Fibroblast of skin of back (primary cell): ENCODE measurements at regions not wholly inside any gene's neighbourhood (a gene's known extent, or its start where the extent isn't known, plus 50 kb on each side); places are given as distances from the start of the nearest gene placed in this dataset.

Source experiments
- DNase-seq: peaks from one replicate; pipeline ENCODE4 v3.0.0-alpha.2; 2013

DNA sequence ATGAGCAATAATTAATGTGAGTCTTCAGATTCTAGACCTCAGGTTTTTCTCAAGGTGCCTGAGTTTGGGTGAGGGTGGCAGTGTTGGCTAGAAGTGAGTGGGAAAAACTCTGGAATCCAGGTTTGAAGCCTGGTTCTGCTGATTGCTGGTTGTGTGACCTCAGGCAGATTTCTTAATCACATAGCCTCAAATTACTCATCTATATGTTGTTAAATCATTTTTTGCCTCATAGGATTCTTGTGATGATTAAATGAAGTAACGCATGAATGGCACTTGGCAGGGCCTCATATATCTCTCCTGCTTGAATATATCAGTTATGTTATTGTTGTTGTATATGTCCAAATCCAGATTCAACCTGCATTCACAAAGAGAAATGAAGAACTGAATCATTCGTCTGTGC is 60.5 kb downstream of the NR2F2 start:
- no peak for DNase-seq

DNA sequence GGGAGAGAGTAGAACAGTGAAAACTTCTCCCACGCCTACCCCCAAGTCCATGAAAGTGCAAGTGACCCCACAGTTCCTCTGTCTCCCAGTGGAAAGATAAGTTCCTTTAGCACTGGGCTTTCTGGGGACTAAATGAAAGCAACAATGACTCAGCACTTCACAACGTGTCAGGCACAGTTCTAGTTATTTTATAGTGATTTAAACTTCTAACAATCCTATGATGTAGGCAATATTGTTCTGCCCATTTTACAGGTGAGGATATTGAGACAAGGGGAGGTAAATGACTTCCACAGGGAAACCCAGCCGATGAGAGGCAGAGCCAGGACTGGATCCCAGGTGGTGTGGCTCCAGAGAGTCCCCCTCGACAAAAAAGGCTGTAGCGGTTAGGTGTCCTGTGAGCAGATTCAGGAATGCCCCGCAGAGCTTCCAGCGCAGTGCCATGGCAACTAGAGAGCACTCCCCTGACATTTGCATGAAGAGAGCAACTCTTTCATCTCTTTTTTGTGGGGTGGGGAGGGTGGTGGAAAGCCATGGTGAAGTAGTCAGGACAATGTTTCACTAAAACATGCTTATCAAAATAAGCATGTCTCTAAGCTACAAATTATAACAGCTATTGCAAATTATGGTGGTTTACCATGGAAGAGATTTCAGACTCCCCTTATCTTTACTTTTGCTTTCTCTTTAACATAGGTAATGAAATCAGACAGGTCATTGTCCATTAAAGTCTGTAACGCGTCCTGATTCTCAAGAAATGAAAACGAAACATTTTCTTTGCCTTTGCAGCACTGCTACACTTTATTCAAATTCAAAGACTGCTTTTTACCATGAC is 62.1 kb downstream of the NR2F2 start:
- DNase-seq: no peak

DNA sequence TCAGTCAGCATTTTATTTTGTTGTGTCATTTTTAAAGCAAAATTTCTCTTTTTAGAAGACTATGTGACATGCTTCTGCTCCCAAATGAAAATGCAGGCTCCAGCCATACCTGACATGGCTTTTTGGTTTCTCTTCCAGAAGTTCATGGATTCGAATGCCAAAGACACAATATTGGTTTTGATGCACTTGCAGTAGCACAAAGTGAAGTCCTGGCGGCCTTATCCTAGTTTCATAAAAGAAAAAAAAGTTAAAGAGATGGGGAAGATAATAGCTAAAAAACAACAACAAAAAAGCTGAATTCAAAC is 62.7 kb downstream of the NR2F2 start:
- no peak for DNase-seq

DNA sequence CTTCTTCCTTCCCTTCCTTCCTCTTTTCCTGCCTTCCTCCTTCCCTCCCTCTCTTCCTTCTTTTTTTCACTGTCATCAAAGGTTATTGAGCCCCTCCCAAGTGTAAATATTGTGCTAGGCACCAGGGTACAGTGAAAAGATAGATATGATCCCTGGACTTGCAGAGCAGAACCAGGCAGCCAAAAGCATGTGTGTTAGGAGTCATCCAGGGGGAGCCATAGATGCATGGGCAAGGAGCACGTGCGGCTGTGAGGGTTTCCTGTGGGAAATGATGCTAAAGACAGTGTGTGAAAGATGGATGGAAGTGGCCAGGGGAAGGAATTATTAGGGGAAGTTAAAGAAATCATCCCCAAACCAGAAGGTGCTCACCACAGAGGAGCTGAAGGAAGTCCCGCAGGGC is 65.2 kb downstream of the NR2F2 start:
- no peak for DNase-seq

DNA sequence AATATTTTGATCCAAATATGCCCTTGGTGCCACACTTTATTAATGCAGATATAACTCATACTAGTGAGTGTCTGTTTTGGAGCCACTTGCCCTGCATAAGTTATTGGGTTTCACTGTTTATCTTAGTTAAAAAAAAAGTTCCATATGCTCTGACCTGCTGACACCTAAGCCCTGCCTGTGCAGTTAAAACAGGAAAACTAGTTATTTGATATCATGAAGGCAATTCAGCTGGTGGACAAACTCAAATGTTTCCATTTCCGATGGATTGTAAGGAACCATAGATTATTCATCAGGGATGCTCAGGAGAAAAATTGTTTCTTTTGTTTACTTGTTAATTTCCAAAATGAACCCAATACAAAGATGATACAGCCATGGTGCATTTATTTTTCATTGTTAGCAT is 68.3 kb downstream of the NR2F2 start:
- no peak for DNase-seq

DNA sequence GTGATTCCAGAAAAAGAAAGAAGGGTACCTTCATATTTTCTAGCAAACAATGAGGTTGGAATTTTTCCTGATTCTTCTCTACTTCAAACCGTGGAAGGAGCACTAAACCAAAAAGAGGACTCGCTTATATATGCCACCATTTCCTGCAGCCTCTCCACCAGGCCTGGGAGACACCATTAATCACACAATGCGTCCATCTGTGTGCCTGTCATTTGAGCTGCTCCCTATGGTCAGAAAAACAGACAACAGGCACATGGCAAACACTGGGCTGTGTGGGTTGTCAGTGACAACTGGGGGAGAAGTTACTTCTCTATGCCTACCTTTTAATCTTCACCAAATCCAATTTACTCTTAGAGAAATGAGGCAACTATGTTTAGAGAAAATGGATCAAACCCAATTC is 71.9 kb downstream of the NR2F2 start:
- no peak for DNase-seq

DNA sequence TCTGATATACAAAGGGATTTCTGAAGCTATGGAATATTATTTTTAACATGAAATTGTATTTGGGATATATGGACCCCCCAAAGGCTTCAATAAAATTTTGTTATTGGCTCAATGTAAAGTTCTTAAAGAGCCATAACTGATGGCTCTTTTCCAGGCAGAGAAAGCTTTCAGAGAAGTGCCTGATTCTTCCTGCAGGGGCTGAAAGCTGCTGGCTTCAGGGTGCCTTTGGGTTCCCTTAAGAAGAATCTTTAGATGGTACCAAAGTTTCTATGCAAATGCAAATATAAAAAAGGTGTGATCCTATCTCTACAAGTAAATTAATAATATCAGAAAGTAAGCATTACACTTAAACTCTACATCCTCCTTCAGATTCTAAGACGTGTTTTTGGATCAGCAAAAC is 72.6 kb downstream of the NR2F2 start:
- DNase-seq: no peak

DNA sequence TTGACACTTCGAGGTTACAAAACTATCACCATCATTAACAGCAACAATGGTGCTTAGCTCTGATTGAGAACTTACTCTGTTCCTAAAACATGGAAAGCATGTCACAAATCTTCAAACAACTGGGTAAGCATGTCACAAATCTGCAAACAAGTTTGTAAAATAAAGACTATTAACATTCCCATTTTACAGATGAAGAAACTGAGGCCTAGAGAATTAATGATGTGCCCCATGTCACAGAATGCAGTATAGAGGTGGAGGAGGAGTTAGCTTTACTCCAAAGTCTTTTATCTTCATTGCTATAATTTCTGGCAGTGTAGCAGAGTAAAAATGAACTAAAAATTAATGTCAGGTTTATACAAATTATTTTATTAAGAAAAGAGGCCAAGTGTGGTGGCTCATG is 73.4 kb downstream of the NR2F2 start:
- DNase-seq: no peak

DNA sequence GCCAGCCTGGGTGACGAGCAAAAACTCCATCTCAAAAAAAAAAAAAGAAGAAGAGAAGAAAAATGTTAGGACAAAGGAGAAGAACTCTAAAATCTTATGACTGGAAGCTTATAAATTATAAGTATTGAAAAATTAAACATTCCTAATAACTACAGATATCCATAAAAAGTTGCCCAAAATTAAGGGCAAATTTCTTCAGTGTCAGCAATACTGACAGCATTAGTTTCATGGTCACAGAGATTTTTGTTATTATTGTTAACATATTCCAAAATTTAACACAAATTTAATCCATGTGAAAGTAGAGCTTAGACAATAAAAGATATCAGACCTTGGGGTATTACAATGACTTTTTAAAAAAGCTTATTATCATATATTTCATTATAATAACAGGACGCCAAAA is 74.1 kb downstream of the NR2F2 start:
- no peak for DNase-seq

DNA sequence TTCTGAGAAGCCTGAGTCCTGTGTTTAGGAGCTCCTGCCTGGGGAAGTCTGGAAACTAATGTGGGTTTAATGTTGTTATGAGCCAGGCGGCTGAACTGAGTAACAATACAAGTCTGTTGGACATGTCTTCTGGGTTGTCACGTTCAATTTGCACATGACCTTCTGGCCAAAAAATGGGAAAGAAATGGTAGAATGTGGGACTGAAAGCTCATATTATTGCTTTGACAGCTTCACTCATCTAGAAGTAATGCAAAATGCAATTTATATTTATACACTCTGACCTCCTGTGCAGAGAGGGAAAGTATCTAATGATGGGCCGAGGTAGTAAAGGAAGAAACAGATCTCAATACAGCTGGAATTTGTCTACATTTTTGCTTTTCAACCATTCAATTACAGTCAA is 75.8 kb downstream of the NR2F2 start:
- no peak for DNase-seq

DNA sequence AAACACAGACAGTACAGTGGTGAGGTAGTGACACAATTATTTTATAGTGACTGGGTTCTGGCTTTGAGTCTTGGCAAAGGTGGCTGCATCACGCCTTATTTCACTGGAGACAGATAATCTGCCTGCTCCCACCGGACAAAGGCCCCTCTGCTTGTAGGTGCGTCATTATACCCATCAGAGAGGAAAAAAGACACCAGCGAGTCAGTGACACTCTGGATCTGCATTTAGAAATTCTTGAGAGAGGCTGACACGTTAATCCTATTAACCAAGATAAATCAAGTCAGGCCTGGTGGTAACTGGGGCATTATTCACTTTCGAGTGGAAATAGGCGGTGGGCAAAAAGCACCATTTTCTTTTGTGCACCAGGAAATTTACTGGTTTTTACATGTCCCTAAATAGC is 76.2 kb downstream of the NR2F2 start:
- no peak for DNase-seq

DNA sequence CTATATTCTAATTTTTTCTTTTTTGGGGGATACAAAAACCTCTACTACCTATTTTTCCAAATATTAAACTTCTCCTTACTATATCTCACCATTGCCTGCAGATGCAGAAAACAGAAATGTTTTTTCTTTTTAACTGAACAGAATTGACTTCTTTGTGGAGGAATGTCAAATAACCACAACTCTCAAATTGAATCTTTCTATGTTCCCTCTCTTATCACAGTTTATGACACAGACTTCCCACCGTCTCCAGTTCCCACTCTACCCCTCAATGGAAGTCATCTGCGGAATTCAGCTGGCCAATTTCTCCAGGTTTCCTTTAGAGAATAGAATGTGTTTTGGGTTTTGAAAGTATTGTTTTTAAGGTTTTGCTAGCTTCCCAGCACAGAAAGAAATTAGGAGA is 77.0 kb downstream of the NR2F2 start:
- no peak for DNase-seq

DNA sequence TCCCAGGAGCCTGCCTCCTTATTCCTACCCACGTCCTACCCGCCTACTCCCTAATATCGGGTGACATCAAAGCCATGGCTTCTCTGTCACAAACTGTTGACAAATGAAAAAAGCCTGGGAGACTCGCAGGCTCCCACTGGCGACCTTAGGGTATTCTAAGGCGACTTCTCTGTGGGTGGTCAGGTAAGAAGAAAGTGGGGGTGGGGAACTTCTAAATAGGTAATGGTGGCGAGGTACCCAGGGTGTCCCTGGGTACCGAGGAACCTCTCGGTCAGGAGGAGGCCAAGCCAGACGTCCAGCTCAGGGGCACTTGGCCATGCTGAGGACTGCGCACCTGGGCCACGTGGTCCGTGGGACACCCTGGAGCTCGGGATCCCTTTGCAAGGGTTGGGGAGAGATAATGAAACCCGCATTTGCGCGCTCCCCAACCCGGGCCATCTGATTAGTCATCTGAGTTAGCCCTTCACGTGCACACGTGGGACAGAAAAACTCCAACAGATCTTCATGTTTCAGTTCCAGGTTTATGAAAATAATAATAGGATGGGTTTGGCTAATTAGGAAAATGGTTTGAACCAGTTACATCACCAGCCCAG is 78.2 kb downstream of the NR2F2 start:
- DNase-seq: no peak

DNA sequence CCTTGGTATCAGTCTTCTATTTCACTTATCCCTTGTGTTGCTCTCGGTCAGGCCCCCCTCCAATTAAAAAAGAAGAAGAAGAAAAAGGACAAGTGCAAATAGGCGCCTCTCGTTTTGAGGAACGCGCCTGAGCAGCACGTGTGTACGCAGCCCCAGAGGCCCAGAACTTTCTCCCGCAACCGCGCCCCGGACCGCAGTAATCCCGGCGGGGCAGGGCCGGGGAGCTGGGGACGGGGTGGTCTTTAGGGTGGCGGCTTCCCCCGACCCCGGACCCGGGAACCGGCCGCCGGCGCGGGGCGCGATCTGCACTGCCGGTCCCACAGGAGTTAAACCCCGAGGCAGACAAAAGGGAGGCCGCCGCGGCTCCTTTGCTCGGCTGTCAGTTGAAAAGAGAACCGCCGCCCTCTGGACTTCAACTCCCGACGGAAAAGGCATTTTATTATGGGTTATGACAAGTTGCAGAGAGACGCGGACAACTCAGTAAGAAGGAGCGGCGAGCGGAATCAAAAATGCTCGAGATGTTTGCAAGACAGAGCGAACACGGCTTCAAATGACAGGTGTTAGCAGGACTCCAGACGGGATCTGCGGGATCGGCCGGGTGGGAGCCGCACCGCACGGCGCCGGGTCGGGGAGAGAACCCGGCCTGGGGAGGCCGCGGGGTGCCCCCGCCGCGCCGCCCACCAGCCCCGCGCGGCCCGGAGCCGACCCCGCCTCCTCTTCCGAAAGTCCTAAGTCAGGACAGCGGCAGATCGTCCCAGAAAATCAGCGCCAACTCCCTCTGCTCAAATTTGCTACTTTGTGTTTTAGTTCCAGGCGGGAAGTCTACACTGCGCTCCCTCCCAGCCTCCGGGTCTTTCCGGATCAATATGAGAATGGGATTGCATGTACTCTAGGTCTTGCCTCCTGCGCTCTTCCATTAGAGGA is 79.0 kb downstream of the NR2F2 start:
- no peak for DNase-seq

DNA sequence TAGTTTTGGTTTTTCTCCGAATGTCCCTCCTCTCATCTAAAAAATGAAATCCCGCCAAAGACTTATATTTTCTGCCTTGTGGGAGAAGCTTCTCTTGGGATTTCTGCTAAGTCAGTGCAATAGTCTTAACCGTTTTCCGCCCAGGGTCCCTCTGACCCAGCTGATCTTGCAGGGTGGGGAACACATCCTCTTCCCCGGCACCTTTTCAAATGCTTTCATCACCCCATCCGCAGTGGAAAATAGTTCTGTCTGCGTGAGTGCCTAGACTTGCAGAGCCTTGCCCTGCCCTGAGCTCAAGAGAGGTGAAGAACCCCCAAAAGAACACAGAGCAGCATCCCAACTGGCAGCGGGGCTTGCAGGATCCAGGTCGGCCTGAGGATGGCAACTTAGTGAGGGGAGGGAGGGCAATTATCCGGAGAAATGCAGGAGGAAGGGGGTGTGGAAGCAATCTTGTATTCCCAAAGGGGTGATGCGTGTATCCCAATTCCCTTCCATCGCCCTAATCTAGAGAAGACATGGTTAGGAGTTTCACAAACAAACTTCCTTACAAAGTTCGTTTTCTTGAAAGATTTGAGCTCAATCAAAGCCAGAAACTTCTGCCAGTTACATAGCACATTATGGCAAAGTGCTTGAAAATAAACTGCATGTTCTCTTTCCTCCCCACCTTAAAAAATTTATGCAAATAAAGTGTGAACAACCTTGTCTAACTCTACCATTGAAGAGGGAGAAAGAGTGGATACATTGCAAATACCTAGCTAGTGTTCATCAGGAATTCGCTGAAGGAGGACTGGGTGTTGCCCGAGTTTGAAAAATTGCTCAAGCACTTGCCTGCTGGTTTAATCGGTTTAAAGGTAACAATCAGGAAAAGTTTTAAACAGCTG is 79.9 kb downstream of the NR2F2 start:
- DNase-seq: no peak

DNA sequence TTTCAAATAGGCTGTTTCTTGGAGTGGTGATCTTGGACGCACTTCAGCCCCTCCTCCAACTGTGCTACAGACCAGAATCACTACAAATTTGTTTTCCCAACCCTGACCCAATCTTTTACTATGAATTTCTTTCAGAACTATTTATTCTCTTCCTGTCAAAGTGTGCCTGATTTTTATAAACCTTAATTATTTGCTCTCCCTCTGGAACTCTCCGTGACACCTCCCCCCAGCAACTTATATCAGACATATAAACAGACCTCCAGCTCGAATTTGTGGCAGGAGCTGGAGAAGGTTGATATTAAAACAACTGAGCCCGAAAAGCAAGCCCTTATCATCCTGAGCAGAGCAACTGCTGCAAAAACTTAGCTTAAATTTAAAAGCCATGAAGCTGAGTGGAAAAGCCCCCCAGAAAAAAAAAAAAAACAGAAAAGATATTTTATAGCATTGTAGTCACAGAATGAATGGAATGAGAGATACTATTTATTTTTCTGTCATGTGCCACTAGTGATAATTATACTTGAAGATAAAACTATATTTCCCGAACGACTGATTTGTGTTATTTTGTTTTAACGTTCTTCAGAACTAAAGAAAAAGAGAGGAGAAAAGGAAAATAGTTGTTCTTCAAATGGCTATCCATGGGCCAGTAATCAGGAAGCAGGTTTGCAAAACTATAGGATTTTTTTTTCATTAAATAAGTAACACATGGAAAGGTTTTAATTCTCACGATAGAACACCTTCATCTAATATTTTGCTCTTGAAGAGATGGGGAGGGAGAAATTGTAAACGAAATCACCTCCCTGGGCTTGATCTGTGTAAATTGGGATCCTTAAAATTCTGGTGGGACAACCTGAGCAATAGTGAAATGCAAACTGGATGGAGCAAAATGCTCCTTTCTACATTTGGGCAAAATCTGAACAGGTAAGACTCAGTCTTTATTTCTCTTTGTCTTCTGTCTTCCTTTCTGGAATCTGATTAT is 80.8 kb downstream of the NR2F2 start:
- no peak for DNase-seq

DNA sequence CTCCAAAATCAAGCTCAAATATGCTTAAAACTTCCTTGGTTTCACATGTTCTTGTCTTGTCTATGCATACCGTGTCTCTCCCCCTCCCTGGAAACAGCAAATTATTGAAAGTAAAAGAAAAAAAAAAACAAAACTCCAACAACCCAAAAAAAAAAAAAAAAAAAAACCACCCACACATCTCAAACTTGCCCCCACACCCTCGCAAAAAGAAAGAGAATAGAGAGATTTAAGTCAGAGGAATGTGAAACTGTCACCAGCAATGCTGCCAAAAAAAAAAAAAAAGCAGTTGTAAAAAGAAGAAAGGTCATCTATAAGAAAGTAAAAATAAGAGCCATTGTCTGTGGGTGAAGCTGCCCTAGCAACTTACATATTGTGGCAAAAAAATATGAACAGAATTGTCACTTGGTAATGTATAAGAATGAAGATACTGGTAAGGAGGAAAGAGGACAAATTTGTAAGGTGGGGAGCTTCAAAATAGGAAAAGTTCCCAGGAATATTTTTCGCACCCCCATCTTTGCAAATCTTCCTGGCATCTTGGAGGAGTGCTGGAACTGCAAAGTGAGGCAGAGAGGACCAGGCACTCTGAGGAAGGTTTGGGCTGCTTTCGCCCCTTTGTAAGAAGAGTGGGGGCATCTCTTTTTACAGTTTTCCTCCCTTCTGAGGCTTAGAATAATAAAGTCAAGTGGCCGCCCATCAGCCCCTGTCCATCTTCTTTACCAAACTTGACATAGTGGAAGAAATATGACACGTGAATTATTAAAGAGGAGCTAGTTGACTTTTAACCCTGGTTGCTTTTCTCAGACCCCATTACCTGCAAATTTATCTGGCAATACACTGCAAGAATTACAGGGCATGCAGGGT is 81.8 kb downstream of the NR2F2 start:
- DNase-seq: no peak

DNA sequence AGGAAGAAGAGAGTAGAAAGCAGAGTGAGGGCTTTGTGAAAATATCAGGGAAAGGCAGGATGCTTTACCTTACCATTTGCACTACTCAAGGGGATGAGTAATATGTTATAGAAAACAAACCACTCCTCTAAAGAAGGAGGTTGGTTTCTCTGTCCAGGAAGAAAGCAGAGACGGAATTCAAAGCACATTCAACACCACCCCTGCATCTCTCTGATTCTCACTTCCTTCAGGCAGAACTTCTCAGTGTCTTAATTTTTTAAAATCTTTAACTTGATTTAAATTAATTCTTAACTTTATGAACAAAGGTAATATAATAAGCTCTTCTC is 82.4 kb downstream of the NR2F2 start:
- no peak for DNase-seq

DNA sequence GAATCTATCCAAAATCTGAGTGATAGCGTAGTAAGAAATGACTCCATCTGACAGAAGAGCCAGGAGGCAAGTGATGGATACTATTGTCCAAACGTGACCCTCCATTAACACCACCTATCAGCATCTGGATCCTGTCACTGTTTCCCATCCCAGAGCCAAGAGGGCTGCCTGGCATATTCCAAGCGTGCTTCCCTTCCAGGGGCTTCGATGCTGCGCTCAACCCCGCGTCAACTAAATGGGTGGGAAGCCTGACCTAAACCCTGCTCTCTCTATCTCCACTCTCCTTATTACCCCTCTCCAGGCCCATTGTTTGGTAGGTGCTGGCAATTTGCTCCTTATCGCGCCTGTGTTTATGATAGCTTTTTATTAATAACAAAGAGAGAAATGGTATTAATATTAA is 83.2 kb downstream of the NR2F2 start:
- no peak for DNase-seq

DNA sequence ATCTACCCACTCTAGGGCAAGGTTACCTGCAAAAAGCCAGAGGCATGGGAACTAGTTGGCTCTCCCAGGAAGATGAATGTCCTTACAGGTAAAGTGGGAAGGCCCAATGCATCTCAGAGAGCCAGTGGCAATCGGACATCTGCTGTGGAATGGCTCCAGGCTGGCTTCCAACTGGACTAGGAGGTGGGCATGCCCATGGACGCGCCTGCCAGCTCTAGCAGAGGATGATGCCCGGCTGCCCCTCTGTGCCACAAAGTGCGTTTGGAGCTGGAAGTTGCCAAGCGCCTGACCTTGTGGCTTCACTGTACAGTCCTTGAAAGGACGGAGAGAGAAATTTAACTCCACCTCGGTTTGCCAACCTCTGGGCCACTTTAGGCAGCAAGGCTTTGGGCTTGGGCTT is 84.4 kb downstream of the NR2F2 start:
- no peak for DNase-seq
